H9 (cell line): ENCODE measurements at regions not wholly inside any gene's neighbourhood (a gene's known extent, or its start where the extent isn't known, plus 50 kb on each side); places are given as distances from the start of the nearest gene placed in this dataset.

ENCODE experiments used
- DNase-seq: peaks from one replicate; pipeline ENCODE4 v3.0.0-alpha.2; 2017
- H2AFZ ChIP-seq: one replicate; pipeline ENCODE4 v1.6.1; 2013; ENCODE audit warnings: mild to moderate bottlenecking, low read length, control low read depth, moderate library complexity
- H2AK5ac ChIP-seq: 2 replicates; pipeline ENCODE4 v1.6.1; 2013; ENCODE audit warnings: low read length, control low read depth, mixed read lengths; ENCODE audit not compliant: insufficient read length
- H2BK120ac ChIP-seq: one replicate; pipeline ENCODE4 v1.6.1; 2013; ENCODE audit warnings: low read depth, mild to moderate bottlenecking, low read length, control low read depth, inconsistent platforms; ENCODE audit not compliant: poor library complexity, severe bottlenecking
- H2BK12ac ChIP-seq: 2 replicates; pipeline ENCODE4 v1.6.1; 2013; ENCODE audit warnings: low read length, control low read depth, mixed read lengths, low read depth; ENCODE audit not compliant: insufficient read length
- H2BK15ac ChIP-seq: 2 replicates; pipeline ENCODE4 v1.6.1; 2013; ENCODE audit warnings: low read depth, low read length, control low read depth
- H2BK20ac ChIP-seq: one replicate; pipeline ENCODE4 v1.6.1; 2013; ENCODE audit warnings: low read depth, mild to moderate bottlenecking, low read length, control low read depth, inconsistent platforms; ENCODE audit not compliant: poor library complexity, severe bottlenecking
- H2BK5ac ChIP-seq: 2 replicates; pipeline ENCODE4 v1.6.1; 2013; ENCODE audit warnings: low read length, control low read depth, mixed read lengths; ENCODE audit not compliant: insufficient read length
- H3K14ac ChIP-seq: 2 replicates; pipeline ENCODE4 v1.6.1; 2013; ENCODE audit warnings: low read length, control low read depth; ENCODE audit not compliant: insufficient read depth
- H3K18ac ChIP-seq: 2 replicates; pipeline ENCODE4 v1.6.1; 2013; ENCODE audit warnings: low read depth, mild to moderate bottlenecking, mixed read lengths, low read length, control low read depth; ENCODE audit not compliant: insufficient read length
- H3K23ac ChIP-seq: 2 replicates; pipeline ENCODE4 v1.6.1; 2013; ENCODE audit warnings: low read length, control low read depth, mixed read lengths, low read depth; ENCODE audit not compliant: insufficient read length
- H3K23me2 ChIP-seq: 2 replicates; pipeline ENCODE4 v1.6.1; 2013; ENCODE audit warnings: low read depth, mild to moderate bottlenecking, mixed read lengths, low read length, control low read depth; ENCODE audit not compliant: insufficient read length, poor library complexity, severe bottlenecking
- H3K27ac ChIP-seq: 2 replicates; pipeline ENCODE4 v1.5.1; 2013; ENCODE audit warnings: low read length, control low read depth, mixed read lengths, low read depth; ENCODE audit not compliant: insufficient read length
- H3K27me3 ChIP-seq: 2 replicates; pipeline ENCODE4 v1.6.1; 2013; ENCODE audit warnings: low read length, control low read depth, inconsistent platforms; ENCODE audit not compliant: insufficient read depth
- H3K4ac ChIP-seq: 2 replicates; pipeline ENCODE4 v1.6.1; 2013; ENCODE audit warnings: low read depth, mild to moderate bottlenecking, control low read depth, inconsistent platforms, low read length, moderate library complexity
- H3K4me1 ChIP-seq: 2 replicates; pipeline ENCODE4 v1.6.1; 2013; ENCODE audit warnings: low read length, control low read depth, inconsistent platforms; ENCODE audit not compliant: insufficient read depth
- H3K4me2 ChIP-seq: 2 replicates; pipeline ENCODE4 v1.6.1; 2013; ENCODE audit warnings: low read length, control low read depth, mixed read lengths; ENCODE audit not compliant: insufficient read length, insufficient read depth
- H3K56ac ChIP-seq: 2 replicates; pipeline ENCODE4 v1.6.1; 2013; ENCODE audit warnings: low read depth, mild to moderate bottlenecking, mixed read lengths, low read length, control low read depth; ENCODE audit not compliant: insufficient read length
- H3K79me1 ChIP-seq: 2 replicates; pipeline ENCODE4 v1.6.1; 2013; ENCODE audit warnings: low read depth, mild to moderate bottlenecking, moderate library complexity, low read length, control low read depth, inconsistent platforms; ENCODE audit not compliant: insufficient read depth, poor library complexity, severe bottlenecking
- H3K79me2 ChIP-seq: 2 replicates; pipeline ENCODE4 v1.6.1; 2013; ENCODE audit warnings: low read length, control low read depth, inconsistent platforms; ENCODE audit not compliant: insufficient read depth
- H3K9ac ChIP-seq: 2 replicates; pipeline ENCODE4 v1.6.1; 2013; ENCODE audit warnings: low read length, control low read depth, mixed read lengths; ENCODE audit not compliant: insufficient read length; ENCODE audit errors: extremely low read depth
- H3K9me3 ChIP-seq: one replicate; pipeline ENCODE4 v1.6.1; 2013; ENCODE audit warnings: low read depth, low read length, inconsistent platforms; ENCODE audit not compliant: control insufficient read depth
- H3T11ph ChIP-seq: one replicate; pipeline ENCODE4 v1.6.1; 2013; ENCODE audit warnings: mild to moderate bottlenecking, low read length, control low read depth, inconsistent platforms
- H4K20me1 ChIP-seq: one replicate; pipeline ENCODE4 v1.6.1; 2013; ENCODE audit not compliant: control insufficient read depth, insufficient read length, insufficient read depth
- H4K5ac ChIP-seq: 2 replicates; pipeline ENCODE4 v1.6.1; 2013; ENCODE audit warnings: low read depth, mild to moderate bottlenecking, mixed read lengths, low read length, control low read depth; ENCODE audit not compliant: insufficient read length
- H4K8ac ChIP-seq: replicated peaks from 2 replicates; pipeline ENCODE4 v1.6.1; 2013; ENCODE audit warnings: low read length, control low read depth, mixed read lengths, low read depth; ENCODE audit not compliant: insufficient read length
- H4K91ac ChIP-seq: 2 replicates; pipeline ENCODE4 v1.6.1; 2013; ENCODE audit warnings: low read depth, mild to moderate bottlenecking, moderate library complexity, mixed read lengths, low read length, control low read depth; ENCODE audit not compliant: insufficient read length
- H3K27ac Mint-ChIP-seq, 3 experiments: 2 replicates in 2 of 3; 3 replicates in 1 of 3; pipeline ENCODE4 v1.8.0; 2020 to 2021; ENCODE audit warnings: mixed read lengths in 3 of 3, mild to moderate bottlenecking in 1 of 3, moderate library complexity in 1 of 3
- H3K27me3 Mint-ChIP-seq: 2 replicates; pipeline ENCODE4 v1.8.0; 2021; ENCODE audit warnings: low read depth, mild to moderate bottlenecking, moderate library complexity, mixed read lengths
- H3K36me3 Mint-ChIP-seq, 3 experiments: 2 replicates in 2 of 3; 3 replicates in 1 of 3; pipeline ENCODE4 v1.8.0; 2020 to 2021; ENCODE audit warnings: low read depth in 3 of 3, mixed read lengths in 3 of 3; ENCODE audit not compliant: insufficient read depth in 1 of 3
- H3K4me1 Mint-ChIP-seq, 2 experiments: 2 replicates each; pipeline ENCODE4 v1.8.0; 2020; ENCODE audit warnings: mixed read lengths in 2 of 2
- H3K4me3 Mint-ChIP-seq, 2 experiments: 2 replicates in 1 of 2; 3 replicates in 1 of 2; pipeline ENCODE4 v1.8.0; 2020 to 2021; ENCODE audit warnings: mild to moderate bottlenecking in 2 of 2, mixed read lengths in 2 of 2, moderate library complexity in 1 of 2
- H3K9me3 Mint-ChIP-seq, 2 experiments: 2 replicates in 1 of 2; 3 replicates in 1 of 2; pipeline ENCODE4 v1.8.0; 2020; ENCODE audit warnings: mild to moderate bottlenecking in 2 of 2, mixed read lengths in 2 of 2, moderate library complexity in 1 of 2
- CTCF ChIP-seq: fragments of 200-600 bp; sonication (generic); conservative IDR thresholded peaks from 3 replicates; pipeline ENCODE4 v1.8.0; 2021; ENCODE audit warnings: antibody characterized with exemption, mild to moderate bottlenecking
- WGBS: extraction: QIAGEN DNeasy Blood & Tissue Kit; methylation state at CpG from one replicate; pipeline ENCODE4 v1.1.7; 2013; ENCODE audit warnings: missing lambda C conversion rate, low lambda C conversion rate, mixed read lengths; ENCODE audit not compliant: insufficient read length; ENCODE audit errors: extremely low coverage; 5-methylcytosine and 5-hydroxymethylcytosine counted together

GRCh38 chr9:13002740-13003139 is 227.9 kb downstream of the LURAP1L start:
- TF ChIP-seq CTCF, result no peak
- no peaks in the 10 kb centered on the region for H3K4me1 ChIP-seq
- H2AK5ac ChIP-seq, result no peak overlapping the region
- H3K4me1 Mint-ChIP-seq, result peaks cover 0 to 4% of the 10 kb centered on the region in 2 experiments; a peak in 2 of 4 replicates
- H3K36me3 Mint-ChIP-seq, result no peaks in the 10 kb centered on the region
- no peak overlapping the region for H3T11ph ChIP-seq
- no peak overlapping the region for H2AFZ ChIP-seq
- no peak overlapping the region for H2BK15ac ChIP-seq
- H4K8ac ChIP-seq, result no peak overlapping the region
- no peak overlapping the region for H3K14ac ChIP-seq
- H3K4me3 Mint-ChIP-seq, result no peak overlapping the region
- no peak overlapping the region for H2BK12ac ChIP-seq
- H3K9me3 Mint-ChIP-seq, result no peaks in the 10 kb centered on the region
- no peak overlapping the region for H3K4ac ChIP-seq
- H3K27me3 ChIP-seq, result no peaks in the 10 kb centered on the region
- no CpG with 5 or more reads among the region's 2 CpGs for WGBS
- no peak overlapping the region for H3K4me2 ChIP-seq
- no peak overlapping the region for H2BK5ac ChIP-seq
- H3K27ac ChIP-seq, result no peak overlapping the region
- H3K23me2 ChIP-seq, result no peaks in the 10 kb centered on the region
- H3K27ac Mint-ChIP-seq, result no peak overlapping the region
- H2BK120ac ChIP-seq, result no peak overlapping the region
- H2BK20ac ChIP-seq, result no peak overlapping the region
- H3K9ac ChIP-seq, result no peak overlapping the region
- H3K79me2 ChIP-seq, result no peaks in the 10 kb centered on the region
- no peak for DNase-seq
- H4K5ac ChIP-seq, result no peak overlapping the region
- no peaks in the 10 kb centered on the region for H3K27me3 Mint-ChIP-seq
- H4K91ac ChIP-seq, result no peak overlapping the region
- H4K20me1 ChIP-seq, result no peaks in the 10 kb centered on the region
- no peak overlapping the region for H3K18ac ChIP-seq
- H3K56ac ChIP-seq, result no peak overlapping the region
- no peaks in the 10 kb centered on the region for H3K79me1 ChIP-seq
- H3K23ac ChIP-seq, result no peak overlapping the region
- no peaks in the 10 kb centered on the region for H3K9me3 ChIP-seq
